ENCODE measurements at regions not wholly inside any gene's neighbourhood (a gene's known extent, or its start where the extent isn't known, plus 50 kb on each side); places are given as distances from the start of the nearest gene placed in this dataset.

DNA sequence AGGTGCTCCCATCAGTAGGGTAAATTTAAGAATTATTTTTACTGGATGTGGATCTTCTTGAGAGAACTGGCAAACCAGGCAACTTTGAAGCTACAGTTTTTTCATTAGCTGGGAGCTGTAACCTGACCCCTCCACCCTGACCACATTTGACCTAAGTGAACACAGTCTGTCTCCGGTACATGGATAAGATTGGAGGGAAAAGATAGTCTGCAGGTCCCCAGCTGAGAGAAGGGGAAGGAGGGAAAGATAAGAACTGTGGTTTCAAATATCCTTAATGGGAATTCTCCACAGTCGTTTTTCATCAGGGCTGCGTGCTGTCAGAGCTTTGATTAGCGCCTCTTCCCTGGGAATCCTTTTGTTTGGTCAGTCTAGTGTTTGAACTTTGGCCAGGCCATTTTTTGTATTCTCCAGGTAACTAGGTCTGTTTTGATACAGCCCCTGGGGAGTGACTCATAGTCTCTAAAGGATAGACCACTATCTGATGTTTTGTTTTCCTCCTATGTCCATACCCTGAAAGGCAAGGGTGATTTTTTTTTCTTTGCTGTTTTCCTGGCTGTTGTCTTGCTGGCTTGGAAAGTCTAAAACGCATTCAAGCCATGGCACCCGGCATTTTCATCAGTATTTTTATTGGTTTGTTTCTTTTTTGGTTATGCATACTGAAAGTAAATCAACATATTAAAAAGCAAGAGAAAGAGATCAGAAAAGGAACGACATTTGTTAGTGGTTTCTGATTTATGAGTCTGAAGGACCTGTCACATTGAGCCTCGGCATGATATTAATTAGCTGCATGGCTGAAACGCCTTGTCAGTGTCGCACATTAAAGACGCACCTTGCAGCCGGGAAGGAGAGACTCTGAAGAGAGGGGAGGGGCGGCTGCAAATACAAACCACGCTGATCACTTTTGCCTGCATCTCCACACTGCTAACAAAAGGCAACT lies 183.4 kb upstream of the FN1 start (continued):
- TF ChIP-seq, protein P1, sequence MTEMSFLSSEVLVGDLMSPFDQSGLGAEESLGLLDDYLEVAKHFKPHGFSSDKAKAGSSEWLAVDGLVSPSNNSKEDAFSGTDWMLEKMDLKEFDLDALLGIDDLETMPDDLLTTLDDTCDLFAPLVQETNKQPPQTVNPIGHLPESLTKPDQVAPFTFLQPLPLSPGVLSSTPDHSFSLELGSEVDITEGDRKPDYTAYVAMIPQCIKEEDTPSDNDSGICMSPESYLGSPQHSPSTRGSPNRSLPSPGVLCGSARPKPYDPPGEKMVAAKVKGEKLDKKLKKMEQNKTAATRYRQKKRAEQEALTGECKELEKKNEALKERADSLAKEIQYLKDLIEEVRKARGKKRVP (CRISPR knock-in tag; IDR thresholded peaks at IDR 0.05), result peak in 1 of 2 experiments; percentile 63; a peak in 1 of 4 replicates
- TF ChIP-seq NR2C2 (CRISPR knock-in tag; IDR thresholded peaks at IDR 0.05; ENCODE audit: borderline replicate concordance), result peak; percentile 22; the same call in 1 of the 2 replicates
- TF ChIP-seq CHCHD3 (CRISPR knock-in tag; IDR thresholded peaks at IDR 0.05), result no peak
- TF ChIP-seq ZNF451 (CRISPR knock-in tag; IDR thresholded peaks at IDR 0.05), result no peak
- TF ChIP-seq RFXAP (CRISPR knock-in tag; IDR thresholded peaks at IDR 0.05; ENCODE audit: borderline replicate concordance), result no peak
- no peak for TF ChIP-seq NFATC3 (CRISPR knock-in tag; IDR thresholded peaks at IDR 0.05)
- no peak for TF ChIP-seq REL (CRISPR knock-in tag; conservative IDR thresholded peaks at IDR 0.05)
- TF ChIP-seq EEA1 (CRISPR knock-in tag; IDR thresholded peaks at IDR 0.05; ENCODE audit: borderline replicate concordance), result no peak
- TF ChIP-seq ZNF883 (CRISPR knock-in tag; IDR thresholded peaks at IDR 0.05; ENCODE audit: not compliant biosample characterization), result no peak
- TF ChIP-seq SMAD9 (CRISPR knock-in tag; IDR thresholded peaks at IDR 0.05), result 0 out of 2 replicates have a peak, but pooled peaks have one; percentile 66
- peak; percentile 85; the same call in 1 of the 2 replicates for TF ChIP-seq JUNB (CRISPR knock-in tag; IDR thresholded peaks at IDR 0.05; ENCODE audit: borderline replicate concordance)
- TF ChIP-seq RBM39 (IDR thresholded peaks at IDR 0.05; ENCODE audit: low read depth, low read length, poor library complexity, severe bottlenecking), result no peak
- TF ChIP-seq, protein P2, sequence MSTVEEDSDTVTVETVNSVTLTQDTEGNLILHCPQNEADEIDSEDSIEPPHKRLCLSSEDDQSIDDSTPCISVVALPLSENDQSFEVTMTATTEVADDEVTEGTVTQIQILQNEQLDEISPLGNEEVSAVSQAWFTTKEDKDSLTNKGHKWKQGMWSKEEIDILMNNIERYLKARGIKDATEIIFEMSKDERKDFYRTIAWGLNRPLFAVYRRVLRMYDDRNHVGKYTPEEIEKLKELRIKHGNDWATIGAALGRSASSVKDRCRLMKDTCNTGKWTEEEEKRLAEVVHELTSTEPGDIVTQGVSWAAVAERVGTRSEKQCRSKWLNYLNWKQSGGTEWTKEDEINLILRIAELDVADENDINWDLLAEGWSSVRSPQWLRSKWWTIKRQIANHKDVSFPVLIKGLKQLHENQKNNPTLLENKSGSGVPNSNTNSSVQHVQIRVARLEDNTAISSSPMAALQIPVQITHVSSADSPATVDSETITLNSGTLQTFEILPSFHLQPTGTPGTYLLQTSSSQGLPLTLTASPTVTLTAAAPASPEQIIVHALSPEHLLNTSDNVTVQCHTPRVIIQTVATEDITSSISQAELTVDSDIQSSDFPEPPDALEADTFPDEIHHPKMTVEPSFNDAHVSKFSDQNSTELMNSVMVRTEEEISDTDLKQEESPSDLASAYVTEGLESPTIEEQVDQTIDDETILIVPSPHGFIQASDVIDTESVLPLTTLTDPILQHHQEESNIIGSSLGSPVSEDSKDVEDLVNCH (CRISPR knock-in tag; IDR thresholded peaks at IDR 0.05), result 0 out of 2 replicates have a peak, but pooled peaks have one; percentile 12
- TF ChIP-seq MEF2D (CRISPR knock-in tag; IDR thresholded peaks at IDR 0.05), result peak; percentile 89
- peak; percentile 79 for TF ChIP-seq HOXA3 (CRISPR knock-in tag; IDR thresholded peaks at IDR 0.05)
- TF ChIP-seq NKX3-1 (CRISPR knock-in tag; IDR thresholded peaks at IDR 0.05), result no peak
- TF ChIP-seq FOXM1 (CRISPR knock-in tag; IDR thresholded peaks at IDR 0.05), result no peak
- TF ChIP-seq ZNF207 (IDR thresholded peaks at IDR 0.05; ENCODE audit: borderline replicate concordance), result no peak
- TF ChIP-seq PHF8 (CRISPR knock-in tag; IDR thresholded peaks at IDR 0.05), result peak; percentile 30; the same call in 1 of the 2 replicates
- peak; percentile 83; the same call in 1 of the 2 replicates for TF ChIP-seq ZSCAN31 (CRISPR knock-in tag; IDR thresholded peaks at IDR 0.05; ENCODE audit: low read depth)
- peak; percentile 77 for TF ChIP-seq BCL6 (CRISPR knock-in tag; IDR thresholded peaks at IDR 0.05)
- TF ChIP-seq CBFB (CRISPR knock-in tag; IDR thresholded peaks at IDR 0.05), result peak; percentile 96
- TF ChIP-seq ZNF496 (CRISPR knock-in tag; IDR thresholded peaks at IDR 0.05; ENCODE audit: insufficient replicate concordance), result no peak
- TF ChIP-seq, protein P3, sequence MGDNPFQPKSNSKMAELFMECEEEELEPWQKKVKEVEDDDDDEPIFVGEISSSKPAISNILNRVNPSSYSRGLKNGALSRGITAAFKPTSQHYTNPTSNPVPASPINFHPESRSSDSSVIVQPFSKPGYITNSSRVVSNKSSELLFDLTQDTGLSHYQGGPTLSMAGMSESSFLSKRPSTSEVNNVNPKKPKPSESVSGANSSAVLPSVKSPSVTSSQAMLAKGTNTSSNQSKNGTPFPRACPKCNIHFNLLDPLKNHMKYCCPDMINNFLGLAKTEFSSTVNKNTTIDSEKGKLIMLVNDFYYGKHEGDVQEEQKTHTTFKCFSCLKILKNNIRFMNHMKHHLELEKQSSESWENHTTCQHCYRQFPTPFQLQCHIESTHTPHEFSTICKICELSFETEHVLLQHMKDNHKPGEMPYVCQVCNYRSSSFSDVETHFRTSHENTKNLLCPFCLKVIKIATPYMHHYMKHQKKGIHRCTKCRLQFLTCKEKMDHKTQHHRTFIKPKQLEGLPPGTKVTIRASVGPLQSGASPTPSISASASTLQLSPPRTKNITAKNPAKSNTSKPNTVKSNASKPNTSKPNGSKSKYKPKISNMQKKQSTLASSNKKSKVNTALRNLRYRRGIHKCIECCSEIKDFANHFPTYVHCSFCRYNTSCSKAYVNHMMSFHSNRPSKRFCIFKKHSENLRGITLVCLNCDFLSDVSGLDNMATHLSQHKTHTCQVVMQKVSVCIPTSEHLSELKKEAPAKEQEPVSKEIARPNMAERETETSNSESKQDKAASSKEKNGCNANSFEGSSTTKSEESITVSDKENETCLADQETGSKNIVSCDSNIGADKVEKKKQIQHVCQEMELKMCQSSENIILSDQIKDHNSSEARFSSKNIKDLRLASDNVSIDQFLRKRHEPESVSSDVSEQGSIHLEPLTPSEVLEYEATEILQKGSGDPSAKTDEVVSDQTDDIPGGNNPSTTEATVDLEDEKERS (CRISPR knock-in tag; IDR thresholded peaks at IDR 0.05), result peak; percentile 83

Data from HepG2 (cell line).